OCI-LY1 (cell line): ENCODE measurements at regions not wholly inside any gene's neighbourhood (a gene's known extent, or its start where the extent isn't known, plus 50 kb on each side); places are given as distances from the start of the nearest gene placed in this dataset.

Experiments used
- H2AFZ ChIP-seq: fragments of 200-600 bp; sonication (generic), shearing (Covaris generic); 2 replicates; pipeline ENCODE4 v1.6.0; 2014; ENCODE audit warnings: antibody characterized with exemption, mild to moderate bottlenecking, low read length
- H3F3A ChIP-seq: fragments of 200-600 bp; sonication (generic), shearing (Covaris generic); 2 replicates; pipeline ENCODE4 v1.6.0; 2014; ENCODE audit warnings: mild to moderate bottlenecking, antibody characterized with exemption, low read length, moderate library complexity; ENCODE audit not compliant: insufficient read depth
- H3K27ac ChIP-seq: fragments of 200-600 bp; sonication (generic); 2 replicates; pipeline ENCODE4 v1.5.1; 2014; ENCODE audit warnings: low read length, mixed run types, mild to moderate bottlenecking, low read depth; ENCODE audit not compliant: poor library complexity, severe bottlenecking
- H3K27me3 ChIP-seq: fragments of 200-600 bp; sonication (generic); 2 replicates; pipeline ENCODE4 v1.6.0; 2014; ENCODE audit warnings: antibody characterized with exemption, mild to moderate bottlenecking, low read length, moderate library complexity; ENCODE audit not compliant: insufficient read depth
- H3K36me3 ChIP-seq: fragments of 200-600 bp; sonication (generic); 2 replicates; pipeline ENCODE4 v1.6.1; 2014; ENCODE audit warnings: mild to moderate bottlenecking, antibody characterized with exemption, low read length, moderate library complexity, mixed read lengths; ENCODE audit not compliant: insufficient read depth
- H3K4me1 ChIP-seq: fragments of 200-600 bp; sonication (generic); 2 replicates; pipeline ENCODE4 v1.5.1; 2014; ENCODE audit warnings: mild to moderate bottlenecking, low read length, moderate library complexity; ENCODE audit not compliant: insufficient read depth, severe bottlenecking
- H3K4me2 ChIP-seq: fragments of 200-600 bp; sonication (generic), shearing (Covaris generic); 2 replicates; pipeline ENCODE4 v1.6.1; 2014; ENCODE audit warnings: low read length
- H3K4me3 ChIP-seq: fragments of 200-600 bp; sonication (generic); 2 replicates; pipeline ENCODE4 v1.5.1; 2014; ENCODE audit warnings: low read length, low read depth, mild to moderate bottlenecking, mixed read lengths; ENCODE audit not compliant: poor library complexity, severe bottlenecking
- H3K79me2 ChIP-seq: fragments of 200-600 bp; shearing (Covaris generic); 2 replicates; pipeline ENCODE4 v1.6.1; 2016; ENCODE audit warnings: mixed run types, low read length, mixed read lengths; ENCODE audit not compliant: insufficient read depth
- H3K9ac ChIP-seq: fragments of 200-600 bp; sonication (generic), shearing (Covaris generic); 2 replicates; pipeline ENCODE4 v1.6.1; 2014; ENCODE audit warnings: mild to moderate bottlenecking, low read length, mixed read lengths
- H3K9me2 ChIP-seq: fragments of 200-600 bp; sonication (generic), shearing (Covaris generic); 2 replicates; pipeline ENCODE4 v1.6.1; 2014; ENCODE audit warnings: low read depth, mild to moderate bottlenecking, low read length, mixed read lengths
- H3K9me3 ChIP-seq: fragments of 200-600 bp; shearing (Covaris generic); 2 replicates; pipeline ENCODE4 v1.6.1; 2014; ENCODE audit warnings: low read length, mixed read lengths
- H4K20me1 ChIP-seq: fragments of 200-600 bp; sonication (generic), shearing (Covaris generic); 2 replicates; pipeline ENCODE4 v1.6.0; 2016; ENCODE audit warnings: mild to moderate bottlenecking, low read length; ENCODE audit not compliant: insufficient read depth
- CTCF ChIP-seq: fragments of 200-600 bp; sonication (generic), shearing (Covaris generic); IDR thresholded peaks from 2 replicates; pipeline ENCODE4 v1.5.1; 2017; ENCODE audit warnings: mild to moderate bottlenecking, antibody characterized with exemption, low read length, moderate library complexity, mixed read lengths
- EZH2 ChIP-seq: fragments of 200-600 bp; sonication (generic), shearing (Covaris generic); IDR thresholded peaks from 2 replicates; pipeline ENCODE4 v1.8.0; 2017; ENCODE audit warnings: borderline replicate concordance, mixed run types, mild to moderate bottlenecking, antibody characterized with exemption, low read length, moderate library complexity, mixed read lengths

- H2AFZ ChIP-seq, result no peak overlapping the region
- no peak overlapping the region for H3K4me3 ChIP-seq
- H3K9ac ChIP-seq, result no peak overlapping the region
- no peaks in the 10 kb centered on the region for H3K27me3 ChIP-seq
- H3K79me2 ChIP-seq, result no peaks in the 10 kb centered on the region
- no peaks in the 10 kb centered on the region for H3K9me3 ChIP-seq
- H3F3A ChIP-seq, result no peaks in the 10 kb centered on the region
- no peaks in the 10 kb centered on the region for H4K20me1 ChIP-seq
- H3K27ac ChIP-seq, result no peak overlapping the region
- no peaks in the 10 kb centered on the region for H3K9me2 ChIP-seq
- H3K4me2 ChIP-seq, result no peak overlapping the region
- TF ChIP-seq CTCF (no peak), EZH2 (no peak)
- H3K36me3 ChIP-seq, result no peaks in the 10 kb centered on the region
- H3K4me1 ChIP-seq, result no peaks in the 10 kb centered on the region
These were observed 365.2 kb upstream of the LUZP2 start for GRCh38 chr11:24131698-24132097.

- Histone ChIP-seq H3K27ac (no peak overlapping the region), H3K79me2 (no peaks in the 10 kb centered on the region), H3K9ac (no peak overlapping the region), H3K4me1 (no peaks in the 10 kb centered on the region), H3K4me2 (no peak overlapping the region), H3K36me3 (no peaks in the 10 kb centered on the region), H2AFZ (no peak overlapping the region), H3K9me3 (no peaks in the 10 kb centered on the region), H3K9me2 (no peaks in the 10 kb centered on the region), H3K27me3 (no peaks in the 10 kb centered on the region), H3K4me3 (no peak overlapping the region), H4K20me1 (no peaks in the 10 kb centered on the region), H3F3A (no peaks in the 10 kb centered on the region)
- TF ChIP-seq EZH2 (no peak), CTCF (no peak)
These were observed 364.4 kb upstream of the LUZP2 start for GRCh38 chr11:24132471-24132870.

GRCh38 chr11:24134879-24135589, 361.8 kb upstream of the LUZP2 start:
- Histone ChIP-seq H3K4me2 (no peak overlapping the region), H3K36me3 (no peaks in the 10 kb centered on the region), H3F3A (no peaks in the 10 kb centered on the region), H3K9me3 (no peaks in the 10 kb centered on the region), H3K4me3 (no peak overlapping the region), H3K9me2 (no peaks in the 10 kb centered on the region), H3K9ac (no peak overlapping the region), H3K27me3 (no peaks in the 10 kb centered on the region), H4K20me1 (no peaks in the 10 kb centered on the region), H2AFZ (no peak overlapping the region), H3K27ac (no peak overlapping the region), H3K79me2 (no peaks in the 10 kb centered on the region), H3K4me1 (no peaks in the 10 kb centered on the region)
- TF ChIP-seq EZH2 (no peak), CTCF (no peak)
